Nephron progenitor cell (in vitro differentiated cells): ENCODE measurements at regions not wholly inside any gene's neighbourhood (a gene's known extent, or its start where the extent isn't known, plus 50 kb on each side); places are given as distances from the start of the nearest gene placed in this dataset.
A peak's percentile ranks its signal among the peaks of the same experiment; 100 is the strongest.

Source experiments
- DNase-seq: peaks from one replicate; pipeline ENCODE4 v3.0.0; 2021
- H3K27ac Mint-ChIP-seq: 2 replicates; pipeline ENCODE4 v1.8.0; 2021; ENCODE audit warnings: mild to moderate bottlenecking, moderate library complexity, mixed read lengths
- H3K27me3 Mint-ChIP-seq: 2 replicates; pipeline ENCODE4 v1.8.0; 2021; ENCODE audit warnings: mild to moderate bottlenecking, low read depth, mixed read lengths; ENCODE audit not compliant: poor library complexity
- H3K36me3 Mint-ChIP-seq: 2 replicates; pipeline ENCODE4 v1.8.0; 2021; ENCODE audit warnings: low read depth, mixed read lengths
- H3K4me1 Mint-ChIP-seq: 2 replicates; pipeline ENCODE4 v1.8.0; 2021; ENCODE audit warnings: mixed read lengths
- H3K4me3 Mint-ChIP-seq: 2 replicates; pipeline ENCODE4 v1.8.0; 2021; ENCODE audit warnings: mild to moderate bottlenecking, moderate library complexity, mixed read lengths
- H3K9me3 Mint-ChIP-seq: 2 replicates; pipeline ENCODE4 v1.8.0; 2021; ENCODE audit warnings: mild to moderate bottlenecking, moderate library complexity, mixed read lengths
- CTCF ChIP-seq: fragments of 200-600 bp; sonication (generic); IDR thresholded peaks from 2 replicates; pipeline ENCODE4 v1.5.0; 2021; ENCODE audit warnings: antibody characterized with exemption

- no peak for TF ChIP-seq CTCF
- Mint-ChIP-seq H3K4me1 (peaks cover 24% of the 10 kb centered on the region), H3K27ac (no peak overlapping the region), H3K4me3 (no peak overlapping the region), H3K36me3 (no peaks in the 10 kb centered on the region), H3K27me3 (peaks cover 6% of the 10 kb centered on the region), H3K9me3 (no peaks in the 10 kb centered on the region)
- DNase-seq = no peak
Observed at GRCh38 chr7:91556239-91556638, 292.0 kb downstream of the FZD1 start.

- H3K27ac Mint-ChIP-seq = peak overlapping the region; percentile 74
- H3K27me3 Mint-ChIP-seq = peaks cover 6% of the 10 kb centered on the region
- no peak for TF ChIP-seq CTCF
- no peaks in the 10 kb centered on the region for H3K9me3 Mint-ChIP-seq
- no peak for DNase-seq
- H3K36me3 Mint-ChIP-seq = no peaks in the 10 kb centered on the region
- peaks cover 22% of the 10 kb centered on the region for H3K4me1 Mint-ChIP-seq
- H3K4me3 Mint-ChIP-seq = no peak overlapping the region
Observed at GRCh38 chr7:91556956-91557650, 292.9 kb downstream of the FZD1 start.

GRCh38 chr7:91557789-91558404 is 293.7 kb downstream of the FZD1 start:
- no peak for DNase-seq
- no peak for TF ChIP-seq CTCF
- Mint-ChIP-seq H3K4me1 (peaks cover 22% of the 10 kb centered on the region), H3K36me3 (no peaks in the 10 kb centered on the region), H3K9me3 (no peaks in the 10 kb centered on the region), H3K27me3 (peaks cover 11% of the 10 kb centered on the region), H3K4me3 (no peak overlapping the region), H3K27ac (peak overlapping the region; percentile 74)

GRCh38 chr7:91559947-91560346 is 295.7 kb downstream of the FZD1 start:
- H3K27ac Mint-ChIP-seq = no peak overlapping the region

GRCh38 chr7:91564101-91564500 is 299.9 kb downstream of the FZD1 start:
- H3K36me3 Mint-ChIP-seq = no peaks in the 10 kb centered on the region
- no peak overlapping the region for H3K4me3 Mint-ChIP-seq
- no peaks in the 10 kb centered on the region for H3K9me3 Mint-ChIP-seq
- no peak for TF ChIP-seq CTCF
- H3K27ac Mint-ChIP-seq = no peak overlapping the region
- peaks cover 9% of the 10 kb centered on the region for H3K27me3 Mint-ChIP-seq
- DNase-seq = no peak
- peaks cover 29% of the 10 kb centered on the region for H3K4me1 Mint-ChIP-seq

More at GRCh38 chr7:91559947-91560346, 295.7 kb downstream of the FZD1 start:
- H3K27me3 Mint-ChIP-seq = peaks cover 11% of the 10 kb centered on the region
- no peak for DNase-seq
- no peaks in the 10 kb centered on the region for H3K9me3 Mint-ChIP-seq
- no peak overlapping the region for H3K4me3 Mint-ChIP-seq
- no peak for TF ChIP-seq CTCF
- peaks cover 7% of the 10 kb centered on the region for H3K4me1 Mint-ChIP-seq
- no peaks in the 10 kb centered on the region for H3K36me3 Mint-ChIP-seq

- no peak for DNase-seq
- no peak overlapping the region for H3K4me3 Mint-ChIP-seq
- H3K9me3 Mint-ChIP-seq = no peaks in the 10 kb centered on the region
- TF ChIP-seq CTCF = no peak
- no peak overlapping the region for H3K27ac Mint-ChIP-seq
- peaks cover 4% of the 10 kb centered on the region for H3K27me3 Mint-ChIP-seq
- H3K36me3 Mint-ChIP-seq = no peaks in the 10 kb centered on the region
- peaks cover 32% of the 10 kb centered on the region for H3K4me1 Mint-ChIP-seq
Observed at GRCh38 chr7:91564541-91564940, 300.3 kb downstream of the FZD1 start.
